Panc1 (cell line): ENCODE measurements at regions not wholly inside any gene's neighbourhood (a gene's known extent, or its start where the extent isn't known, plus 50 kb on each side); places are given as distances from the start of the nearest gene placed in this dataset.

Experiments
- ATAC-seq: fragments of 200-7000 bp; cut with Tn5 transposase; 2 replicates; pipeline ENCODE4 v1.9.1; 2020; ENCODE audit warnings: mild to moderate bottlenecking, moderate library complexity
- BruUV-seq: library from RNA; stranded (reverse); fragments of 400-500 nt; replicated peaks from 2 replicates; lab custom pipeline; 2021; lab: Mats Ljungman, UMichigan
- CTCF ChIA-PET: fragments of 300-600 bp; sonication (Branson Sonifier 250); formaldehyde crosslinking; loops from one replicate; lab custom pipeline; 2022; ENCODE audit warnings: antibody characterized with exemption; lab: Charles Lee
- POLR2A ChIA-PET: fragments of 300-600 bp; sonication (Branson Sonifier 250); formaldehyde crosslinking; loops from one replicate; lab custom pipeline; 2022; ENCODE audit warnings: antibody characterized with exemption; lab: Charles Lee
- DNase-seq: peaks from one replicate; pipeline ENCODE4 v3.0.0-alpha.2; 2010; ENCODE audit warnings: low read depth, low spot score
- H3K27ac ChIP-seq: 2 replicates; pipeline ENCODE4 v1.5.1; 2011; ENCODE audit warnings: mild to moderate bottlenecking, low read length, inconsistent platforms
- H3K27me3 ChIP-seq: fragments of 200-500 bp; sonication (Bioruptor generic); 2 replicates; pipeline ENCODE4 v1.6.0; 2014; ENCODE audit warnings: low read length, inconsistent platforms; ENCODE audit not compliant: control insufficient read depth, insufficient read depth
- H3K36me3 ChIP-seq: fragments of 200-500 bp; sonication (Bioruptor generic); 2 replicates; pipeline ENCODE4 v1.5.1; 2014; ENCODE audit warnings: inconsistent platforms, mild to moderate bottlenecking, low read length, moderate library complexity; ENCODE audit not compliant: control insufficient read depth, insufficient read depth
- H3K4me1 ChIP-seq: 2 replicates; pipeline ENCODE4 v1.5.1; 2011; ENCODE audit warnings: inconsistent platforms, mild to moderate bottlenecking, low read length, moderate library complexity; ENCODE audit not compliant: control insufficient read depth, insufficient read depth
- H3K4me3 ChIP-seq, 2 experiments: 2 replicates each; pipeline ENCODE4 v1.5.1; 2011 to 2012; ENCODE audit warnings: low read depth in 2 of 2, low read length in 2 of 2, mild to moderate bottlenecking in 2 of 2, inconsistent platforms in 1 of 2, moderate library complexity in 1 of 2
- H3K9me3 ChIP-seq: fragments of 200-500 bp; sonication (Bioruptor generic); 2 replicates; pipeline ENCODE4 v1.5.1; 2014; ENCODE audit warnings: low read depth, mild to moderate bottlenecking, inconsistent platforms, low read length, moderate library complexity; ENCODE audit not compliant: control insufficient read depth, insufficient read depth
- CTCF ChIP-seq: fragments of 450-650 bp; IDR thresholded peaks from 2 replicates; pipeline ENCODE4 v1.5.1; 2017; ENCODE audit warnings: mild to moderate bottlenecking
- POLR2AphosphoS5 ChIP-seq: IDR thresholded peaks from 2 replicates; pipeline ENCODE4 v1.6.1; 2012; ENCODE audit warnings: mild to moderate bottlenecking, low read depth, low read length, moderate library complexity
- REST ChIP-seq, 2 experiments: IDR thresholded peaks; 2 replicates each; pipeline ENCODE4 v1.6.1; 2011 to 2012; ENCODE audit warnings: low read depth in 2 of 2, control low read depth in 1 of 2, low read length in 1 of 2, mild to moderate bottlenecking in 1 of 2, moderate library complexity in 1 of 2; ENCODE audit not compliant: insufficient read depth in 1 of 2
- SIN3A ChIP-seq: IDR thresholded peaks from 2 replicates; pipeline ENCODE4 v1.6.1; 2012; ENCODE audit warnings: low read depth, mild to moderate bottlenecking, low read length, moderate library complexity, borderline replicate concordance; ENCODE audit not compliant: insufficient read depth
- TCF7L2 ChIP-seq: IDR thresholded peaks from 2 replicates; pipeline ENCODE4 v1.6.1; 2011; ENCODE audit warnings: mild to moderate bottlenecking, low read depth, low read length, inconsistent platforms
- in situ Hi-C: cut with HindIII; loops from 2 replicates; pipeline ENCODE4 v1.10.0; 2016; ENCODE audit warnings: low sequenced_read_pairs, low pct_unique_long_range_greater_than_20kb
- intact Hi-C: fragments of 100-400 bp; cut with micrococcal nuclease; formaldehyde crosslinking; loops from one replicate; pipeline ENCODE4 v1.10.0; 2022; ENCODE audit not compliant: unreplicated experiment

GRCh38 chr5:27995867-27996266 lies 957.5 kb upstream of the CDH9 start:
- no peak for TF ChIP-seq TCF7L2
- no peak for TF ChIP-seq SIN3A
- TF ChIP-seq REST (IDR thresholded peaks at IDR 0.05; ENCODE audit: insufficient read depth in 1 of 2, low read depth in 2 of 2, low read length in 1 of 2) = no peak
- no peak for TF ChIP-seq POLR2AphosphoS5
- no peak for TF ChIP-seq CTCF
- H3K36me3 ChIP-seq = no peaks in the 10 kb centered on the region
- ATAC-seq = no peak
- DNase-seq = no peak
- in situ Hi-C loops = no loop called here
- no peaks in the 10 kb centered on the region for H3K27me3 ChIP-seq
- ChIA-PET CTCF (no interaction called here), POLR2A (no interaction called here)
- intact Hi-C loops = no loop called here
- H3K4me3 ChIP-seq = no peak overlapping the region
- H3K27ac ChIP-seq = no peak overlapping the region
- no TSS peak for BruUV-seq
- no peaks in the 10 kb centered on the region for H3K4me1 ChIP-seq
- no peaks in the 10 kb centered on the region for H3K9me3 ChIP-seq

- H3K27me3 ChIP-seq = no peaks in the 10 kb centered on the region
- DNase-seq (no peak), ATAC-seq (no peak)
- no peak for TF ChIP-seq SIN3A
- no peak for TF ChIP-seq CTCF
- TF ChIP-seq TCF7L2 = no peak
- TF ChIP-seq REST (IDR thresholded peaks at IDR 0.05; ENCODE audit: insufficient read depth in 1 of 2, low read depth in 2 of 2, low read length in 1 of 2) = no peak
- no peak for TF ChIP-seq POLR2AphosphoS5
- no TSS peak for BruUV-seq
- POLR2A ChIA-PET = no interaction called here
- no peaks in the 10 kb centered on the region for H3K9me3 ChIP-seq
- H3K4me3 ChIP-seq = no peak overlapping the region
- intact Hi-C loops (no loop called here), in situ Hi-C loops (no loop called here)
- no peaks in the 10 kb centered on the region for H3K36me3 ChIP-seq
- no peak overlapping the region for H3K27ac ChIP-seq
- no peaks in the 10 kb centered on the region for H3K4me1 ChIP-seq
- CTCF ChIA-PET = no interaction called here
Measured at GRCh38 chr5:27978322-27978721, 939.9 kb upstream of the CDH9 start.
